Fibroblast of pulmonary artery (primary cell): ENCODE measurements at regions not wholly inside any gene's neighbourhood (a gene's known extent, or its start where the extent isn't known, plus 50 kb on each side); places are given as distances from the start of the nearest gene placed in this dataset.

Experiments used
- DNase-seq: peaks from one replicate; pipeline ENCODE4 v3.0.0-alpha.2; 2010; ENCODE audit warnings: low read depth
- H3K4me3 ChIP-seq: replicated peaks from 2 replicates; pipeline ENCODE4 v1.5.1; 2011; ENCODE audit warnings: low read depth, mild to moderate bottlenecking, control low read depth, low read length, moderate library complexity
- TF ChIP-seq, protein P1 (sequence below): IDR thresholded peaks from 2 replicates; pipeline ENCODE4 v1.5.1; 2011; ENCODE audit warnings: mild to moderate bottlenecking, control low read depth, low read length, inconsistent platforms; ENCODE audit errors: missing control alignments

- H3K4me3 ChIP-seq: no peak overlapping the region
- TF ChIP-seq, protein P1, sequence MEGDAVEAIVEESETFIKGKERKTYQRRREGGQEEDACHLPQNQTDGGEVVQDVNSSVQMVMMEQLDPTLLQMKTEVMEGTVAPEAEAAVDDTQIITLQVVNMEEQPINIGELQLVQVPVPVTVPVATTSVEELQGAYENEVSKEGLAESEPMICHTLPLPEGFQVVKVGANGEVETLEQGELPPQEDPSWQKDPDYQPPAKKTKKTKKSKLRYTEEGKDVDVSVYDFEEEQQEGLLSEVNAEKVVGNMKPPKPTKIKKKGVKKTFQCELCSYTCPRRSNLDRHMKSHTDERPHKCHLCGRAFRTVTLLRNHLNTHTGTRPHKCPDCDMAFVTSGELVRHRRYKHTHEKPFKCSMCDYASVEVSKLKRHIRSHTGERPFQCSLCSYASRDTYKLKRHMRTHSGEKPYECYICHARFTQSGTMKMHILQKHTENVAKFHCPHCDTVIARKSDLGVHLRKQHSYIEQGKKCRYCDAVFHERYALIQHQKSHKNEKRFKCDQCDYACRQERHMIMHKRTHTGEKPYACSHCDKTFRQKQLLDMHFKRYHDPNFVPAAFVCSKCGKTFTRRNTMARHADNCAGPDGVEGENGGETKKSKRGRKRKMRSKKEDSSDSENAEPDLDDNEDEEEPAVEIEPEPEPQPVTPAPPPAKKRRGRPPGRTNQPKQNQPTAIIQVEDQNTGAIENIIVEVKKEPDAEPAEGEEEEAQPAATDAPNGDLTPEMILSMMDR: no peak
- no peak for DNase-seq
Measured at GRCh38 chr1:63122079-63122478, 200.3 kb upstream of the FOXD3 start.

DNA sequence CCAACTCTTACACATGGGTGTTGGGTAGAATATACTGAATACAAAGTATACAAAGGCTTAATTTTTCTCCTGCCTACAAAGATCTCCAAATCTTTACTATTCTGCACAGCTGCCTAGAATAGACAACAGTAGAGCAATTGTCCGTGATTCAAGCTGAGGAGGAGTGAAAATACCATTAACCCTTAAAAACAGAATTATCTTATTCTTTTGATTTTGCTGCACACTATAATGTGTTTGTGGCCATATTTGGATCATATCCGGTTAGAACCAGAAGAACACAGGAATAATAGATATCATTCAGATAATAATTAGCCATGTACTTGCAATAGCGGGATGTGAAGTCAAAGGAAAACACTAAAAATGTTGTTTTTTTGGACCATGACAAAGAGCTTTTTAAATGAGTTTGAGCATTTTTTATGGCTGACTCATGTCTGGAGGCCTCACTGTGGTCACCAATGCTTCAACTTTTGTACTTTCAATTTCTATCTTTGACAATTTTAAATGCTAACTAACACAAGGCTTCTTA, 197.6 kb upstream of the FOXD3 start:
- peak overlapping the region; percentile 6 for H3K4me3 ChIP-seq
- TF ChIP-seq, protein P1: no peak
- DNase-seq: peak; percentile 86

DNA sequence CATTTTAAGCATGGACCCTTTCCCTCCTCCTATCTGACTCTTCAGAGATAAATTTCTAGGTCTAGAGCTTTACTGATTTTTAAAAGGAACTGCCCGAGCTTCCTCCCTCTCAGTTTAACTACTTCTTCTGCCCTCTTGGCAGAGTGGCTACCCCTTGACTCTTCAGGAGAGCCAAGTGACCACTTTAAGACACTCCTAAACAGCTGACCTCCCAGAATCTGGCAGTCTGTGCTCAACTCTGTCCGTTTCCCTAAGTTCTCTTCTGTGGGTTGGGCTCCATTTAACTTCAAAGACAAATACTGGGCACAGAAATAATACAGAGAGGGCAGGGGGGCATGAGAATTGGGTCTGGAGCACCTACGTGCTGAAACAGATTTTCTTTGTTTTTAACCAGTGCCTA, 196.3 kb upstream of the FOXD3 start:
- DNase-seq: no peak
- no peak overlapping the region for H3K4me3 ChIP-seq
- TF ChIP-seq, protein P1: no peak

- peak; percentile 11 for DNase-seq
- TF ChIP-seq, protein P1: no peak
- H3K4me3 ChIP-seq: no peak overlapping the region
Measured at GRCh38 chr1:63127376-63127775, 195.0 kb upstream of the FOXD3 start.

DNA sequence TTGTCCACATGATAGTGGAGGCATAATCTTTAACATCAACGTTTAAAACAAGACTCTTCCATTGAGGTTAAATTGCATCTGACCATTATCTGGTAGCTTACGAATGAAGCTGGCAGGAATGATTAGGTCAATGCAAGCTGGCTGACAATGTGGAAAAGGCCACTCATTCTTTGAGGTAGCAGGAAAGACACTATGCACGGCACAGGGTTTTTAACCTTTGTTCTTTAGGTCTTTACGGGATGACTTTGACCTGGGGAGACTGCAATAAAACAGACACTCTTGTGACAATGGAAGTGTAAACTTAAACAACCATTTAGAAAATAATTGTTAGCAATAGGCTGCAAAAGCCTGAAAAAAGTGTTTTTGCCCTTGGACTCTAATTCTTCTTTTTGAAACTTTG, 193.8 kb upstream of the FOXD3 start:
- TF ChIP-seq, protein P1: no peak
- no peak overlapping the region for H3K4me3 ChIP-seq
- no peak for DNase-seq

GRCh38 chr1:63129184-63129583, 193.2 kb upstream of the FOXD3 start:
- no peak overlapping the region for H3K4me3 ChIP-seq
- TF ChIP-seq, protein P1: no peak
- no peak for DNase-seq

DNA sequence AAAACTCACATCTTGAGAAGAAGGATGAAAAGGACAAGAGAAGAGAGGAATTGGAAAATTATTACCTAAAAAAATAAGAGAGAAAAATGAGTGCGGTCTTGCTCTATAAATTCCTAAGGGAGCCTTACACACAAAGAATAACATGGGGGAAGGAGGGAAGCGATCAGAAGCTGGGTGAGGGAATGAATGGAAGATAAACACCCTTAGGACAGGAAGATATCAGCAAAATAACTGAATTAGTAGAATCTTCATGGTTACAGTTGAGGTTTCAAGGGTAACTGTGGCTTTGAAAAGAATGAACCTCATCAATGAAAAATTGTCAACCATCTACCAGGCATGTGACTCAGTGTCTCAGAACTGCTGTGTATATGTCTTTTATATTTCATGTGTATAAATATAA, 192.5 kb upstream of the FOXD3 start:
- DNase-seq: no peak
- TF ChIP-seq, protein P1: no peak
- H3K4me3 ChIP-seq: no peak overlapping the region
